ENCODE measurements at regions not wholly inside any gene's neighbourhood (a gene's known extent, or its start where the extent isn't known, plus 50 kb on each side); places are given as distances from the start of the nearest gene placed in this dataset.

GRCh38 chr1:59089036-59089798 is 207.7 kb upstream of the FGGY start:
- Mint-ChIP-seq H3K4me3 (ENCODE audit: unreplicated experiment) (no peak overlapping the region), H3K4me1 (ENCODE audit: low read depth) (peaks cover 5% of the 10 kb centered on the region), H3K36me3 (ENCODE audit: low read depth) (no peaks in the 10 kb centered on the region), H3K27ac (ENCODE audit: unreplicated experiment) (no peak overlapping the region), H3K9me3 (ENCODE audit: low read depth) (peaks cover 8% of the 10 kb centered on the region), H3K27me3 (ENCODE audit: low read depth) (no peaks in the 10 kb centered on the region)
- TF ChIP-seq, protein P1, sequence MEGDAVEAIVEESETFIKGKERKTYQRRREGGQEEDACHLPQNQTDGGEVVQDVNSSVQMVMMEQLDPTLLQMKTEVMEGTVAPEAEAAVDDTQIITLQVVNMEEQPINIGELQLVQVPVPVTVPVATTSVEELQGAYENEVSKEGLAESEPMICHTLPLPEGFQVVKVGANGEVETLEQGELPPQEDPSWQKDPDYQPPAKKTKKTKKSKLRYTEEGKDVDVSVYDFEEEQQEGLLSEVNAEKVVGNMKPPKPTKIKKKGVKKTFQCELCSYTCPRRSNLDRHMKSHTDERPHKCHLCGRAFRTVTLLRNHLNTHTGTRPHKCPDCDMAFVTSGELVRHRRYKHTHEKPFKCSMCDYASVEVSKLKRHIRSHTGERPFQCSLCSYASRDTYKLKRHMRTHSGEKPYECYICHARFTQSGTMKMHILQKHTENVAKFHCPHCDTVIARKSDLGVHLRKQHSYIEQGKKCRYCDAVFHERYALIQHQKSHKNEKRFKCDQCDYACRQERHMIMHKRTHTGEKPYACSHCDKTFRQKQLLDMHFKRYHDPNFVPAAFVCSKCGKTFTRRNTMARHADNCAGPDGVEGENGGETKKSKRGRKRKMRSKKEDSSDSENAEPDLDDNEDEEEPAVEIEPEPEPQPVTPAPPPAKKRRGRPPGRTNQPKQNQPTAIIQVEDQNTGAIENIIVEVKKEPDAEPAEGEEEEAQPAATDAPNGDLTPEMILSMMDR (IDR thresholded peaks at IDR 0.05), result no peak
- no peak for DNase-seq (ENCODE audit: low spot score)

GRCh38 chr1:59089922-59090457 is 206.9 kb upstream of the FGGY start:
- DNase-seq (ENCODE audit: low spot score), result no peak
- Mint-ChIP-seq H3K36me3 (ENCODE audit: low read depth) (no peaks in the 10 kb centered on the region), H3K27me3 (ENCODE audit: low read depth) (no peaks in the 10 kb centered on the region), H3K4me3 (ENCODE audit: unreplicated experiment) (no peak overlapping the region), H3K4me1 (ENCODE audit: low read depth) (no peaks in the 10 kb centered on the region), H3K27ac (ENCODE audit: unreplicated experiment) (no peak overlapping the region), H3K9me3 (ENCODE audit: low read depth) (peaks cover 8% of the 10 kb centered on the region)
- TF ChIP-seq, protein P1 (IDR thresholded peaks at IDR 0.05), result no peak

- Mint-ChIP-seq H3K4me1 (ENCODE audit: low read depth) (no peaks in the 10 kb centered on the region), H3K36me3 (ENCODE audit: low read depth) (no peaks in the 10 kb centered on the region), H3K4me3 (ENCODE audit: unreplicated experiment) (no peak overlapping the region), H3K27me3 (ENCODE audit: low read depth) (no peaks in the 10 kb centered on the region), H3K9me3 (ENCODE audit: low read depth) (peaks cover 8% of the 10 kb centered on the region), H3K27ac (ENCODE audit: unreplicated experiment) (no peak overlapping the region)
- TF ChIP-seq, protein P1 (IDR thresholded peaks at IDR 0.05), result no peak
- DNase-seq (ENCODE audit: low spot score), result no peak
Observed at GRCh38 chr1:59092126-59092525, 204.8 kb upstream of the FGGY start.

GRCh38 chr1:59094001-59094400 is 202.9 kb upstream of the FGGY start:
- Mint-ChIP-seq H3K36me3 (ENCODE audit: low read depth) (no peaks in the 10 kb centered on the region), H3K4me3 (ENCODE audit: unreplicated experiment) (no peak overlapping the region), H3K27ac (ENCODE audit: unreplicated experiment) (no peak overlapping the region), H3K27me3 (ENCODE audit: low read depth) (no peaks in the 10 kb centered on the region), H3K4me1 (ENCODE audit: low read depth) (no peaks in the 10 kb centered on the region), H3K9me3 (ENCODE audit: low read depth) (peaks cover 6% of the 10 kb centered on the region)
- TF ChIP-seq, protein P1 (IDR thresholded peaks at IDR 0.05), result no peak
- DNase-seq (ENCODE audit: low spot score), result no peak

DNA sequence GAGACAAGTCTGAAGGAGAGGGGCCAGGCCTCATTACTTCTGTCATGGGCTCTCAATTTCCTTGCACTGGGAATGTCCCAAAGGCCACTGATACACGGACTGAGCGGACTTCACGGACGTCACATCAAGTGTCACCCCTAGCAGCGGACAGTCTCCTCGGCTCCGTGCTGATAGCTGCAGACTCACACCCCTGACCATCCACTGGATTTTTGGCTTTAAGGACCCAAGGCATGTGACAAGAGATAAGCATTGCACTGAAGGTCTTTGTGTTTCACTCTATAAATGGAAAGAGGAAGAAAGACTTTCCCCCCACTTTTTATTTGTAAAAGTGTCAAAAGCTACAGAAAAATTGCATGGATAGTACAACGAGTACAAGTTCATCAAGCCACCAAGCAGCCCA is 200.4 kb upstream of the FGGY start:
- TF ChIP-seq, protein P1 (IDR thresholded peaks at IDR 0.05), result no peak
- peaks cover 3% of the 10 kb centered on the region for H3K9me3 Mint-ChIP-seq (ENCODE audit: low read depth)

More for the DNA sequence above, 200.4 kb upstream of the FGGY start:
- Mint-ChIP-seq H3K4me3 (ENCODE audit: unreplicated experiment) (no peak overlapping the region), H3K27ac (ENCODE audit: unreplicated experiment) (no peak overlapping the region), H3K27me3 (ENCODE audit: low read depth) (no peaks in the 10 kb centered on the region), H3K36me3 (ENCODE audit: low read depth) (no peaks in the 10 kb centered on the region), H3K4me1 (ENCODE audit: low read depth) (no peaks in the 10 kb centered on the region)
- DNase-seq (ENCODE audit: low spot score), result no peak
